ENCODE measurements at regions not wholly inside any gene's neighbourhood (a gene's known extent, or its start where the extent isn't known, plus 50 kb on each side); places are given as distances from the start of the nearest gene placed in this dataset.

- TF ChIP-seq CTCF (IDR thresholded peaks at IDR 0.05) (no peak), EP300 (IDR thresholded peaks at IDR 0.05) (no peak), POLR2A (IDR thresholded peaks at IDR 0.05) (no peak)
These were observed 258.7 kb downstream of the RAP2A start for GRCh38 chr13:97692628-97693027.
